K562 (cell line): ENCODE measurements at regions not wholly inside any gene's neighbourhood (a gene's known extent, or its start where the extent isn't known, plus 50 kb on each side); places are given as distances from the start of the nearest gene placed in this dataset.

Source experiments
- ATAC-seq: fragments of 200-7000 bp; cut with Tn5 transposase; 3 replicates; pipeline ENCODE4 v1.9.1; 2020; ENCODE audit warnings: moderate library complexity
- BruUV-seq: library from RNA; stranded (reverse); fragments of 400-500 nt; replicated peaks from 2 replicates; lab custom pipeline; 2021; lab: Mats Ljungman, UMichigan
- CTCF ChIA-PET: fragments of 300-600 bp; formaldehyde crosslinking; extraction: SDS; loops from one replicate; lab custom pipeline; 2021; ENCODE audit warnings: low intra/inter-chr PET ratio; lab: Yijun Ruan, JAX
- POLR2A ChIA-PET: fragments of 300-600, 350-650 bp; sonication (Branson Sonifier 250); formaldehyde crosslinking; extraction: SDS; loops from one replicate; lab custom pipeline; 2021; ENCODE audit warnings: antibody characterized with exemption, inconsistent platforms; lab: Yijun Ruan, JAX
- DNase-seq, 4 experiments: peaks; one replicate each; pipeline versions ENCODE4 v3.0.0 to v3.0.0-alpha.2; 2011 to 2018; ENCODE audit warnings: low spot score in 3 of 4, mixed read lengths in 3 of 4; ENCODE audit errors: extremely low read depth in 1 of 4
- FAIRE-seq: peaks from 2 replicates; lab custom pipeline; 2011; peaks lifted over from hg19 to GRCh38; lab: Jason Lieb, UNC
- H2AFZ ChIP-seq: 2 replicates; pipeline ENCODE4 v1.6.0; 2011; ENCODE audit warnings: low read depth, low read length, control low read depth, inconsistent platforms
- H3K27ac ChIP-seq: fragments of 200-600 bp; 3 replicates; pipeline ENCODE4 v1.8.0; 2011; ENCODE audit warnings: low read depth, mild to moderate bottlenecking, control low read depth, inconsistent platforms, low read length, moderate library complexity, mixed read lengths; ENCODE audit errors: extremely low read depth
- H3K27me3 ChIP-seq, 2 experiments: fragments of 300-600 bp in 1 of 2; 2 replicates in 1 of 2; 3 replicates in 1 of 2; pipeline versions ENCODE4 v1.6.0 to v1.8.0; 2011; ENCODE audit warnings: inconsistent platforms in 2 of 2, low read length in 2 of 2, mild to moderate bottlenecking in 1 of 2, mixed read lengths in 1 of 2, moderate library complexity in 1 of 2; ENCODE audit not compliant: control insufficient read depth in 2 of 2, insufficient read depth in 2 of 2
- H3K36me3 ChIP-seq: fragments of 300-600 bp; 3 replicates; pipeline ENCODE4 v1.8.0; 2011; ENCODE audit warnings: mild to moderate bottlenecking, low read length, inconsistent platforms; ENCODE audit not compliant: control insufficient read depth, insufficient read depth
- H3K4me1 ChIP-seq, 2 experiments: fragments of 200-600 bp in 1 of 2; replicated peaks in 1 of 2; 2 replicates in 1 of 2; 3 replicates in 1 of 2; pipeline versions ENCODE4 v1.5.1 to v1.8.0; 2011; ENCODE audit warnings: inconsistent platforms in 2 of 2, low read length in 2 of 2, mild to moderate bottlenecking in 1 of 2, mixed read lengths in 1 of 2, moderate library complexity in 1 of 2; ENCODE audit not compliant: control insufficient read depth in 2 of 2, insufficient read depth in 2 of 2
- H3K4me2 ChIP-seq: 2 replicates; pipeline ENCODE4 v1.6.1; 2011; ENCODE audit warnings: low read length, control low read depth, inconsistent platforms, mixed read lengths; ENCODE audit not compliant: insufficient read depth
- H3K4me3 ChIP-seq: fragments of 200-600 bp; sonication (generic), shearing (Covaris generic); 2 replicates; pipeline ENCODE4 v1.5.1; 2016; ENCODE audit warnings: control low read depth, inconsistent platforms
- H3K79me2 ChIP-seq: fragments of 200-600 bp; 3 replicates; pipeline ENCODE4 v1.8.0; 2011; ENCODE audit warnings: low read length, inconsistent platforms; ENCODE audit not compliant: control insufficient read depth, insufficient read depth
- H3K9ac ChIP-seq, 2 experiments: 2 replicates each; pipeline versions ENCODE4 v1.6.0 to v1.6.1; 2011; ENCODE audit warnings: low read depth in 2 of 2, low read length in 2 of 2, control low read depth in 1 of 2, inconsistent platforms in 1 of 2, mild to moderate bottlenecking in 1 of 2, mixed read lengths in 1 of 2; ENCODE audit not compliant: insufficient read depth in 1 of 2
- H3K9me1 ChIP-seq: one replicate; pipeline ENCODE4 v1.6.0; 2011; ENCODE audit warnings: inconsistent platforms, mild to moderate bottlenecking, low read length, moderate library complexity; ENCODE audit not compliant: control insufficient read depth, insufficient read depth
- H3K9me3 ChIP-seq: replicated peaks from 2 replicates; pipeline ENCODE4 v1.5.1; 2011; ENCODE audit warnings: low read depth, low read length, inconsistent platforms; ENCODE audit not compliant: control insufficient read depth, insufficient read depth
- H4K20me1 ChIP-seq: replicated peaks from 2 replicates; pipeline ENCODE4 v1.6.1; 2011; ENCODE audit warnings: low read length, inconsistent platforms, mixed read lengths; ENCODE audit not compliant: control insufficient read depth, insufficient read depth
- ATF2 ChIP-seq: sonication (generic); formaldehyde crosslinking; IDR thresholded peaks from 2 replicates; pipeline ENCODE4 v1.8.1; 2022; ENCODE audit warnings: missing genetic modification reagents
- BRD4 ChIP-seq: fragments of 200-600 bp; sonication (generic); IDR thresholded peaks from 2 replicates; pipeline ENCODE4 v1.6.1; 2017; ENCODE audit warnings: inconsistent platforms
- CHCHD3 ChIP-seq: fragments of 250-450 bp; sonication (Bioruptor Pico); IDR thresholded peaks from 2 replicates; pipeline ENCODE4 v2.1.2; 2022; ENCODE audit warnings: mild to moderate bottlenecking
- HIVEP1 ChIP-seq: fragments of 250-450 bp; sonication (Bioruptor Pico); IDR thresholded peaks from 2 replicates; pipeline ENCODE4 v1.4.0; 2020; ENCODE audit warnings: mild to moderate bottlenecking
- NCOR1 ChIP-seq: fragments of 450-650 bp; IDR thresholded peaks from 2 replicates; pipeline ENCODE4 v1.6.1; 2016; ENCODE audit warnings: mild to moderate bottlenecking, moderate library complexity
- RNF219 ChIP-seq: fragments of 250-450 bp; sonication (Bioruptor Pico); IDR thresholded peaks from 2 replicates; pipeline ENCODE4 v1.5.0; 2022; ENCODE audit warnings: mild to moderate bottlenecking
- YBX1 ChIP-seq: fragments of 450-650 bp; IDR thresholded peaks from 2 replicates; pipeline ENCODE4 v1.7.1; 2016; ENCODE audit warnings: mild to moderate bottlenecking
- ZBTB43 ChIP-seq: sonication (generic); formaldehyde crosslinking; IDR thresholded peaks from 2 replicates; pipeline ENCODE4 v1.8.0; 2023; ENCODE audit warnings: mild to moderate bottlenecking, missing genetic modification reagents
- WGBS: fragments of 100-300 bp; shearing (Covaris generic); methylation state at CpG from one replicate; pipeline ENCODE4 v1.1.6; 2016; ENCODE audit warnings: low coverage, mixed read lengths; ENCODE audit not compliant: insufficient coverage; ENCODE audit errors: missing lambda C conversion rate; 5-methylcytosine and 5-hydroxymethylcytosine counted together
- in situ Hi-C: fragments of 300-500 bp; cut with MboI; formaldehyde crosslinking; loops from 4 replicates; pipeline ENCODE4 v1.15.0; 2018; ENCODE audit warnings: inconsistent platforms, mixed read lengths
- intact Hi-C: fragments of 100-400 bp; cut with micrococcal nuclease; formaldehyde crosslinking; loops from 2 replicates; pipeline ENCODE4 v1.14.2; 2022
- TF ChIP-seq, protein P1 (sequence below): fragments of 450-650 bp; IDR thresholded peaks from 2 replicates; pipeline ENCODE4 v1.6.1; 2016; ENCODE audit warnings: low read depth, mild to moderate bottlenecking, moderate library complexity
- TF ChIP-seq, protein P2 (sequence below): fragments of 450-650 bp; IDR thresholded peaks from 2 replicates; pipeline ENCODE4 v1.6.1; 2017; ENCODE audit warnings: mild to moderate bottlenecking, moderate library complexity
- TF ChIP-seq, protein P3 (sequence below): IDR thresholded peaks from 2 replicates; pipeline ENCODE4 v1.6.1; 2011; ENCODE audit not compliant: insufficient read length; ENCODE audit errors: extremely low read depth
- TF ChIP-seq, protein P4 (sequence below): fragments of 250-450 bp; sonication (Bioruptor Pico); IDR thresholded peaks from 2 replicates; pipeline ENCODE4 v1.8.0; 2021; ENCODE audit warnings: borderline replicate concordance, mild to moderate bottlenecking, moderate library complexity; ENCODE audit not compliant: poor library complexity, severe bottlenecking

DNA sequence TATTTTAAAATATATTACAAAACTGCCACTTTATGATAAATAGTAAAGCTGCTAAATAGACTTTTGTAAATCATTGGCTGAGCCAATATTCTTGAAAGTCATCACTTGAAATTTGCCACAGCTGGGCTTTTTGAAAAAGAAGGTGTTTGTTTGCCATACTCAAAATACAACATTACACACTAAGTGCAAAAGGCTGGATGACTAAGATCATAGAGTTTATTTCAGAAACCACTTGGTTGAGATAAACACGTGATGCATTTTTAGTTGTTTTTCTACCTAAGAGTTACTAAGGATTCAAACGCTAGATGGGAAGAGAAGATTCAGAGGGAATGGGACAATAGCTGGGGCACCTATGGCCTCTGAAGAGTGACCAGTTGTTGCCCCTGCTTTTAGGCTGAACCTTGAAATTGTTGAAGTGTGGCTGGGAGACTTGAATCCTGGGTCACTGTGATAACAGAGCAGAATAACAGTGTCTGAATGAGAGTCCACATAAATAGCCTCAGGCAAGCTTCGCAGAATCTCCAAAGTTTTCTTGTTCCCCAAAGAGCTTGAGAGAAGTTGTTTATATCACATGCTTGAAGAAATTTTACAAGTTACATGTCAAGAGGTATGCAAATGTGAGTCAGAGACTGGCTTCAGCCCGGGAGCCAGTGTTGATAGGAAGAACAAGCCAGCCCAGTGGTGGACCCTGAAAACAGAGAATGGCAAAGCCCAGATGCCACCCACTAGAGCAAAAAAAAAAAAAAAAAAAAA, 409.8 kb downstream of the GPD2 start:
- H3K4me2 ChIP-seq: no peak overlapping the region
- no peaks in the 10 kb centered on the region for H3K27me3 ChIP-seq
- no peaks in the 10 kb centered on the region for H3K9me3 ChIP-seq
- WGBS: 0% methylated on average over 4 of the region's 4 CpGs
- peak overlapping the region; percentile 47 for H2AFZ ChIP-seq
- FAIRE-seq: no peak
- no peaks in the 10 kb centered on the region for H3K79me2 ChIP-seq
- ChIA-PET CTCF (no interaction called here), POLR2A (no interaction called here)
- no peaks in the 10 kb centered on the region for H3K9me1 ChIP-seq
- H3K4me1 ChIP-seq: no peaks in the 10 kb centered on the region
- no peaks in the 10 kb centered on the region for H3K36me3 ChIP-seq
- H3K27ac ChIP-seq: 0 out of 3 replicates have a peak overlapping the region, but pooled peaks have one; percentile 20
- in situ Hi-C loops: no loop called here
- H3K4me3 ChIP-seq: no peak overlapping the region
- BruUV-seq: no TSS peak
- no peak for ATAC-seq
- H4K20me1 ChIP-seq: no peaks in the 10 kb centered on the region
- no peak for DNase-seq
- no peak overlapping the region for H3K9ac ChIP-seq
- intact Hi-C loops: no loop called here
- TF ChIP-seq, protein P1, sequence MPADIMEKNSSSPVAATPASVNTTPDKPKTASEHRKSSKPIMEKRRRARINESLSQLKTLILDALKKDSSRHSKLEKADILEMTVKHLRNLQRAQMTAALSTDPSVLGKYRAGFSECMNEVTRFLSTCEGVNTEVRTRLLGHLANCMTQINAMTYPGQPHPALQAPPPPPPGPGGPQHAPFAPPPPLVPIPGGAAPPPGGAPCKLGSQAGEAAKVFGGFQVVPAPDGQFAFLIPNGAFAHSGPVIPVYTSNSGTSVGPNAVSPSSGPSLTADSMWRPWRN: no peak
- TF ChIP-seq HIVEP1 (no peak), YBX1 (no peak), NCOR1 (no peak), BRD4 (no peak), RNF219 (no peak), ATF2 (no peak), ZBTB43 (CRISPR knock-in tag) (no peak), CHCHD3 (CRISPR knock-in tag) (no peak)
- TF ChIP-seq, protein P2, sequence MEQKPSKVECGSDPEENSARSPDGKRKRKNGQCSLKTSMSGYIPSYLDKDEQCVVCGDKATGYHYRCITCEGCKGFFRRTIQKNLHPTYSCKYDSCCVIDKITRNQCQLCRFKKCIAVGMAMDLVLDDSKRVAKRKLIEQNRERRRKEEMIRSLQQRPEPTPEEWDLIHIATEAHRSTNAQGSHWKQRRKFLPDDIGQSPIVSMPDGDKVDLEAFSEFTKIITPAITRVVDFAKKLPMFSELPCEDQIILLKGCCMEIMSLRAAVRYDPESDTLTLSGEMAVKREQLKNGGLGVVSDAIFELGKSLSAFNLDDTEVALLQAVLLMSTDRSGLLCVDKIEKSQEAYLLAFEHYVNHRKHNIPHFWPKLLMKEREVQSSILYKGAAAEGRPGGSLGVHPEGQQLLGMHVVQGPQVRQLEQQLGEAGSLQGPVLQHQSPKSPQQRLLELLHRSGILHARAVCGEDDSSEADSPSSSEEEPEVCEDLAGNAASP: no peak
- TF ChIP-seq, protein P3, sequence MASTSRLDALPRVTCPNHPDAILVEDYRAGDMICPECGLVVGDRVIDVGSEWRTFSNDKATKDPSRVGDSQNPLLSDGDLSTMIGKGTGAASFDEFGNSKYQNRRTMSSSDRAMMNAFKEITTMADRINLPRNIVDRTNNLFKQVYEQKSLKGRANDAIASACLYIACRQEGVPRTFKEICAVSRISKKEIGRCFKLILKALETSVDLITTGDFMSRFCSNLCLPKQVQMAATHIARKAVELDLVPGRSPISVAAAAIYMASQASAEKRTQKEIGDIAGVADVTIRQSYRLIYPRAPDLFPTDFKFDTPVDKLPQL: no peak
- TF ChIP-seq, protein P4, sequence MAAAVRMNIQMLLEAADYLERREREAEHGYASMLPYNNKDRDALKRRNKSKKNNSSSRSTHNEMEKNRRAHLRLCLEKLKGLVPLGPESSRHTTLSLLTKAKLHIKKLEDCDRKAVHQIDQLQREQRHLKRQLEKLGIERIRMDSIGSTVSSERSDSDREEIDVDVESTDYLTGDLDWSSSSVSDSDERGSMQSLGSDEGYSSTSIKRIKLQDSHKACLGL (CRISPR knock-in tag): no peak
